Amniotic epithelial cell (primary cell): ENCODE measurements at regions not wholly inside any gene's neighbourhood (a gene's known extent, or its start where the extent isn't known, plus 50 kb on each side); places are given as distances from the start of the nearest gene placed in this dataset.

Experiments
- DNase-seq: peaks from one replicate; pipeline ENCODE4 v3.0.0-alpha.2; 2010; ENCODE audit warnings: low read depth

DNA sequence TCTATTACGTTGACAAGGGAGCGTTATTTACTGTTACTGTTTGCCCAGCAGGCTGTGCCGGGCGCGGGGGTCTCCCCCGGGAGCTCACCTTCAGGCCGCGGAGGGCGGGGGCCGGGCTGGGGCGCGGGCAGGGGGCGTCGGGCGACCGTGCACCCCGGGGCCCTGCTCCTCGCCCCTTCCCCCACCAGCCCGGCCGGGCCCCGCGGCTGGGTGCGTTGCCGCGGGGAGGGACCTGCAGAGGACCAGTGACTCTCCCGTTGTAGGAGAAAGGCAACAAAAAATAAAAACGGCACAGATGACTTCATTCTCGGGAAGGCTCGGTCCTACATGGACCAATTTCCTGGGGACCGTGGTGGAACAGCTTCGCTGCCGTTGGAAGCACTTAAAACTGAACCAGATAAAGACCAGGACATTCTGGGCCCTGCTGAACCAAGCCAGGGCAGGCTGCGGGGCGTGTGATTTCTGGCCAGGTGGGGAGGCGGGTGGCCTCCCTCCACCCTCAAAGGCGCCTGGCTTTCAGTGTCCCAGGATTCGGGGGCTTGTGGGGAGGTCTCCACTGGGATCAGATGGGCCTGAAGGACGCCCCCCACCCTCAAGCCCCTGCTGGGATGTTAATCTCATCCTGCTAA, 57.4 kb downstream of the IGLL1 start:
- peak; percentile 22 for DNase-seq

DNA sequence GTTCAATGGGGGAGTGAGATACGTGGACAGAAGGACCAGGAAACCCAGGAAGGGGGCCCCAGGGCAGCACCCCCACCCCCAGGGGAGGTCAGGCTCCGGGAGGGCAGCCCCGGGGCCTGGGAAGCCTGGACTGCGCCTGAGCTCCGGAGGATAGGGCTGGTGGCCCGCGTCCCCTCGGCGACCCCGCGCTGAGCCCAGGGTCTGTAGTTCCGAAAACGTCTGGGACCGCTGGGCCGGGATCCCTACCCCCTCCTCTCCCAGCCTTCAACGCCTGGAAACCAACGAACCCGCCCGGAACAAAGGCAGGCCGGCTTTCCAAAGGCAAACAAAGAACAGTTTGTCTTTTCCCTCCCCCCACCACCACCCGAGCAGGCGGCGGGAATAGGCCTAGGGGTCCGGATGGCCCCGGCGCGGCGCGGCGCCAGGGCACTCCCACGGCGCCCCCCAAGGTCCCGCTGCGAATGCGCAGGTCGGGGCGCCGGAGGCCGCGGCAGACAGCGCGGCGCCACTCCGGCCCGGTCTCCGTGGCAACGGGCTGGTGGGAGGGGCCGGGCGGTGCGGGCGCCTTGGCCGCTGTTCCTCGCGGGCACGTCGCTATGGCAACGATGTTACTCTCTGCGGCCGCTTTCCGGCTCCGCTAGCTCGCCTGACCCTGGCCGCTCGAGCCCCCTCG, 58.5 kb downstream of the IGLL1 start:
- peak; percentile 93 for DNase-seq

DNA sequence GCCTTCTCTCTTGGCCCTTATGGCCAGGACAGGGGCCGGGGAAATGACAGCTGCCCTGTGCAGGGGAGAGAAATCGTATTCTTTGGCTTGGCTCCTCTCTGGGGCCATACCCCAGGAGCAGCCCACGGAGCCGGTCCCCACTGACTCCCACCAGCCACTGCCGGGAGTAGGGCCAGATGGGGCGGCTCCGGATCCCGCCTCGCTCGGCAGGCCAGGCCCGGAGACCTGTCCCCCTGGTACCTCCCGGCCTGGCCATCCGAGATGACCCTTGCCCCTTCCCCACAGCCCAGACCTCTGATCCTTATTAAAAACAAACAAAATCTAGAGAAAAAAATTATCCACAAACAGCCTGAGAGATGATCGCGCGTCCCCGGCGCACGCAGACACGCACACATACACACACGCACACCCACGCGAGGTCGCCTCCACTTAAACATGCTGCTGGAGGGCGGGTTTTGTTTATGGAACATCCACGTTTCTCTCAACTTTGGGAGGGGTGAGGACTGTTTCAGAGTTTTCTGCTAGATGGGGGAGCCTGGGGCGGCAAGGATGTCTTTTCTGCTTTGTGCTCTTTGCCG, 59.1 kb downstream of the IGLL1 start:
- peak; percentile 60 for DNase-seq

DNA sequence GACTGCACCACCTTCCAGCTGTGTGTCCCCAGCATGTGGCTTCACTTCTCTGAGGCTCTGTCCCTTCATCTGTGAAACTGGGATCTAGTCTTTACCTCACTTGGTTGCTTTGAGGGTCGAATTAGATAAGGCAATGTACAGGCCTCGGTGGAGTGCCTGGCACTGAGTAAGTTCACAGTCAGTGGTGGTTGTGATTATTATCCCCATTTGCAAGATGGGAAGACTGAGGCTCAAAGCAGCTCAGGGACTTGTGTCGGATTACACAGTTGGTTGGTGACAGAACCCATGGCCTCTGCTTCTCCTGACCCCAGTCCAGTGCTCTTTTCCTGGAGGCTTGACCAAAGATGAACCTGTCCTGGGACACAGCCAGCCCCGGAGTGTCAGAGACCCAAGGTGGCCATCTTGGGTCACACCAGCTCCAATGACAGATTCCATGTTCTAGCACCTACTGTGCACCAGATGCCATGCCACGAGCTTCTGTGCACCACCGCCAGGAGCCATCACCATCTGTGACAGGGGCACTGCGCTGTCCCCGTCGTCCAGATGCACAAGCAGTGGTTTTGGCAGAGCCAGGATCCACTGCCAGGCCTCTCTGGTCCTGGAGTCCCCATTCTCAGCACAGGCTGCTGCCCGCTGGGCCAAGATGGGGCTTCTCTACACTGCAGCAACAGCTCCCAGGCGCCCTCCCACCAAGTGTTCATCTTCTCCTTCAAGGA, 60.5 kb downstream of the IGLL1 start:
- no peak for DNase-seq

DNA sequence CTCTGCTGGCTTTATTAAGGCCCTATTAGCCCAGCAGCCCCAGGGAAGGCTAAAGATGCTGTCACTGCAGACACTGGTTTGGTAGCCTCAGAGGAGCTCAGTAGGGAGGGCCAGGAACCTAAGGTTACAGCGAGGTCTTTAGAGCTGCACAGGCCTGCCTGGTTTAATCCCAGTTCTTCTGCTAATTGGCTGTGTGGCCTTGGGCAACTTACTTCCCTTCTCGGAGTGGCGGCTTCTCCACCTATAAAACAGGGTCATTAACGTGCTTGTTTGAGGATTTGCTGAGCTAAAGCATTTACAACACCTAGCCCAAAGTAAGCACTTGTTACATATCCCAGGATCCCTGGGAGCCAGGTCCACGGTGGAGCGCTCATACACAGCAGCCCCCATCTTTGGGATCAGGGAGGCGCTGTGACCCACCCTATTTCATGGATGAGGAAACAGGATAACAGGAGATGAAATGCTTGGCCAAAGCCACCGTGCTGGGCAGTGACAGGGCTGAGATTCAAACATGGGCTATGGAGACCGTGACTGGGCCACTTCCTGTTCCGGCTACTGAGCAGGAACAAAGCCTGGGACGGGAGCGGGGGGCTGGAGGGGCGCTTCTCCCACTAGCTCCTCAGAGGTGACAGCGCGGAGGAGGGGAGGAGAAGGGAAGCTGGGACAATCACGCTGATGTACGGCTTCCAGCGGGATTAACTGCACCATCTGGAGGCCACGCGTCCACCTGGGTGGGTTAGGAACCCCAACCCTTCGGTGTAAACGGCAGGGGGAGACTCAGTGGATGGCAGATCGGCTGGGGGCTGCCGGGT, 61.5 kb downstream of the IGLL1 start:
- no peak for DNase-seq

DNA sequence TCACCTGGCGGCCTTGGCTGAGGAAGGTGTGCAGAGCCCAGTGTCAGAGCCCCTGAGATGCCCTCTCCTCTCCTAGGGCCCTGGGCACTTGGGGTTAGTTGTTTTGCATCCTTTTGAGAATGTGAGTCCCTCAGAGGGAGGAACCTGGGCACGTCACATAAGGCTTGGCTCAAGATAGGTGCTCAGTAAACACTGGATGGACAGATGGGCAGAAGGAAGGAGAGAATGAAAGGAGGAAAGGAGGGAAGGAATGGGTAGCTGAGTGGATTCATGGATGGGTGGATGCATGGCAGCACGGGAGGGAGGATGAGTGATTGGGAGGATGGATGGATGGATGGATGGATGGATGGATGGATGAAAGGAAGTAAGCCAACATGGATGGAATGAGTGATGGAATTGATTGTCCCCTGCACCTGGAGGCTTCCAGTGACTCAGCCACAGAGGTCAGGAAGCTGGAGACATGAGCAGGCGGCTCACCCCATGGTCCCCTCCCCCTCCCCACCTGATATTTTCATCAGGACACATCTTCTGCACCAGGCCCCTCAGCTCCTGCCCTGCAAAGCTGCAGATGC, 62.2 kb downstream of the IGLL1 start:
- DNase-seq = no peak

DNA sequence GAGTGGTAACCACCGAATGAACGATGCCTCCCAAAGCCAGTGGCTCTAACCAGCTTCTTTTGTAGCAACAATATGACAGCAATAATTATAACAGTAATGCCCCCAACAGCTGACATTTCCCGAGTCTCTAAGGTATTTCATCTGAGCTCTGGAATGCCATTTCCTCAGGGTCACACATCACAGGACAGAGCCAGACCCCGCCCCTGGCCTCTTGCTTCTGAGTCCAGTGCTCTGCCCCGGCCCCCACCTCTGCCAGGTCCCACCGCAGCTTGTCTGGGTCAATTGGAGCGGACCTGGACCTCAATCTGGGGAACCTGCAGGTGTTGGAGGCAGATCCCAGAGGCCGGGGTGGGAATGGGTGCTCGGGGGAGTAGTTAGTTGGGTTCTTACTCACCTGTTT, 63.8 kb downstream of the IGLL1 start:
- DNase-seq = no peak

DNA sequence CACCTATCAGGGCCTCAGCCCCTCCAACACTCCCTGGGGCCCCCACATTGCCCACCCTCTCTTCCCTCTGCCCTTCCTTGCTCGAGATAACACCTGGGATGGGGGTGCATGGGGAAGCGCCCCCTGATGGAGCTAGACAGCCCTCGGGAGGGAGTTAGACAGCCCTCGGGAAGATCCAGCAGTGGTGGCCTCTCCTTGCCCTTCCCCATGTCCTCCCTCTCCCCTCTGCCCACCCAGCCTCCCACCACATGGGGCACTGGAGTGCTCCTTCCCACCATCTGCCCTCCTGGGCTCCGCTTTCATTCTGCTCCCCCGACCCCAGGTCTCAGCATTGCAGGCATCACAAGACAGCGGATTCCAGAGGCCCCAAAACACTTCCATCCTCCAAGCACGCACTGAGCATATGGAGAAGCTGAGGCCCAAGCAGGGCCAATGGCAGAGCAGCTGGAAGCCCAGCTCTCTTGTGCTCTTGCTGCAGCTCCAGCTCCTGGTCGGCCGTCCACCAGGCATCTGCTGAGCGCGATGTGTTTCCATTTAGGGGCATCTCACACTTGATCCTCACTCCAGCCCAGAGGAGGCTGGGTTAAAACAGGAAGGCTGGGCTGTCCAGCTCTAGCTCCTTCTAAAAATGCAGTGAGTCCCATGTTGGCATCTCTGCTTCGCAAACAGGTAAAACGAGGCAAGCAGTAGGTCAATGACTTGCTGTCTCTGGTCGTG, 65.6 kb downstream of the IGLL1 start:
- no peak for DNase-seq

DNA sequence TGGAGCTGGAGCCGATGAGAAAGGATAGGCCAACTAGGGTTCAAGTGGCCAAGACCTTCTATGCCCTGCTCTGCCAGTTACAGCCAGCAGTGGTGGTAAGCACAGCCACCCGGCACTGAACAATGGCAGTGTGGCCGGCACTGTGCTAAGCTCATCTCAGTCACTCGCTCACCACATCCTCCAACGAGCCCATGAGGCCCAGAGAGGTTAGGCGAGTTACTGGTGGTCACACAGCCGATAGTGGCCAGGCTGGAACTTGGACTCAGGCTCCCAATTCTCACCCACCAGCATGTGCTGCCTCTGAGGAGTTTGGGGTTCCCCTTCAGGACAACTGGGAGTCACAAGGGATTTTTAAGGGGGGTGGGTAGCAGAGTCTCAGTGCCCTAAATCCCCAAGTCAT, 66.4 kb downstream of the IGLL1 start:
- DNase-seq = no peak

DNA sequence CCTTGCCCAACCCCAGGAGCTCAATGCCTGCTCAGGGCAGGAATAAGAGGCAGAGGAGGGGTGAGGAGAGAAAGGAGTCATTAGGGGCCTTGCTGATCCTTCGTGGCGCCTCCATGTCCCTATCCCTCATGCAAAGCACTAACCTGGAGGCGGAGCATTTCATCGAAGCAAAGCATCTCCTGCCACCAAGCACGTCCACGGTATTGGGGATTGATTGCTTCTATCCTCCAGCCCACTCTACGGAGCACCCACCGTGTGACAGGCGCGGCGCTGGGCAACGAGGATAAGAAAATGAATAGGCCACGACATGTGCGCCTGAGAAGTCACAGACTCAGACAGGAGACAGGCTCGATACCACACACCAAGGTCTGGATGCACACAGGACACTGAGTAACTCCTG, 67.0 kb downstream of the IGLL1 start:
- DNase-seq = no peak

DNA sequence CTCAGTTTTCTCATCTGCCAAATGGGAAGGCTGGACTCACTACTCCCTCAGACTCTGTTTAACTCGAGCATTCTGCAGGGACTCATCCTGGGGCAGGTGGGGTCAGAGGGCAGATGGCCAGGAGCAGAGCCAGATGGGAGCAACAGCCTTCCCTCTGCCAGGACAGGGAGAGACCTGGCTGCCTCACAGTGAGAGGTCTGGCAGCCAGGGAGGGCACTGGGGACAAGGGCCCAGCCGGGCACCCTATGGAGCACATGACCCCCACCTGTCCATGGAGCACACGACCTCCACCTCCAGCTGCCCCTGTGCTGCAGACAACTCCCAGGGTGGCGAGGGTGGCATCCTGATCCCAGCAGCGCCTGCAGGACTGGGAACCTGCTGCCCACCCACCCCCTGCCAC, 67.4 kb downstream of the IGLL1 start:
- DNase-seq = no peak

DNA sequence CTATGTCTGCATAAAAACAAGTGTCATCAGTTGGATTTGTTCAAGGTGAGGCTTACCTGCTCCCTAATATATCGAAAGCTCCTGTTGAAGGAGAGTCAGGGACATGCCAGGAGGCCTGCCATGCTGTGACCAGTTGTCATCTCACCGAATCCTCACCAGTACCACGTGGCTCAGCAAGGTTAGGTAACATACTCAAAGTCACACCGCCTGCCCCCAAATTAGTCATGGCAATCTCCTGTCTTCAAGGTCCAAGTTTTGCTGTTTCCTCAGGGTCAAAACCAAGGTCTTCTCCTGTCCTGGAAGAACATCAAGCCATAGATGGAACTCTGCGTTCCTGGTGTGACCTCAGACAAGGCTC, 67.8 kb downstream of the IGLL1 start:
- no peak for DNase-seq

DNA sequence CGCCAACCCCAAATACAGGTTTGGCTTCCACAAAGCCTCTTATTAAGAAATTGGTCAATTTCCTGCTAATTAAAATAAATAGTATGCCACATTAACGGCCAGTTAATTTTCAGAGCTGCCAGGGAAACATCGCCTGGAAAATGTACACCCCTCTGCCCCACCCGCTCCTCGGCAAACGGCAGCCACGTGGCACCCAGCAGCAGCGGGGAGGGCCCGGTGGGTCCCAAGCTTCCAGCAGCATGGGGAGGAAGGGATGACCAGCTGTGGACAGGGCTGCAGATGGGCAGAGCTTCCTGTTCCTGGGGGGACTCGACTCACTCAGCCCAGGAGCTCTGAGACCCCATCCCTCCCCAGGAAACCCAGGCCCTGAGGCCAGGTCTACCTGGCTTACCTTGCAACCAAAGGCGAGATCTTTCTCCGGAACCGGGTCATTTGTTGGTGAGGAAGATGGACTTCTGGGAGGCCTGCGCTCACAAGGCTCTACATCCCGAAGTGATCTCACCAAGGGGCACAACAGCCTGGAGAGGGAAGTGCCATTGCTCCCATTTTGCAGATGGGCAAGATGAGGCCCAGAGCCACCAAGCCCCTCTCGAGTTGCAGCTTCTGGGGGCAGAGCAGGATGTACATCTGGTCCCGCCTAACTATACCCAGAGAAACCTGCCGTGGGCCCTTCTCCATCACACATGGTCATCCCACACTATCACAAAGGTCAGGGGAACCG, 68.3 kb downstream of the IGLL1 start:
- no peak for DNase-seq

DNA sequence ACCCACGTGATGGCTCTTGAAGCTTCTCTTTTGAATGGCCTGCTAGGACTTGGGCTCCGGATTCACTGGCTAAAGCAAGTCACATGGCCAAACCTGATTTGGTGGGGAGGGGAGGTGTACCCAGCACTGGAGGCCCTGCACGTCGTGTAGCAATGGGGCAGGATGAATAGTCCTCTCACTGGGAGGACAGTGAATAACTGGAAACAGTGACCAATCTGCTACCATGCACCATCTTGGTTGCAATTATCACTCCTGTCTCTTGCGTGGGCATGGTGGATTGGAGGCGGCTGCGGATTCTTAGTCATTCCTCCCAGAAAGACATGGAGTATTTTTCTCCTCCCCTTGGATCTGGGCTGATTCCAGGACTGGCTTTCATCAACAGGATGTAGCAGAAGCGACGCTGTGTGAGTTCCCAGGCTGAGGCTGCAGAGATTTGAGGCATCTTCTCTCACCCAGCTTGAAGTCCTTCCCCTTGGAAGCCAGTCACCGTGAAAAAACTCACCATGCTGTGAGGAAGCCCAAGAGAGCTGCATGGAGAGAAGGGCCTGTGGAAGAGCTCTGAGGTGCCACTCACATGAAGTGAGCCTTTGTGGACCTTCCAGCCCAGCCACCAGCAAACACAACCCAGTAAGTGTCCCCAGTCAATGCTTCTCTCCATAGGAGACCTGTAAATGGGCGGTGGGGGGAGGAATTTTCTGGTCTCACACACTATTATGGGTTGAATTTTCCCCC, 70.4 kb downstream of the IGLL1 start:
- DNase-seq = peak; percentile 98

DNA sequence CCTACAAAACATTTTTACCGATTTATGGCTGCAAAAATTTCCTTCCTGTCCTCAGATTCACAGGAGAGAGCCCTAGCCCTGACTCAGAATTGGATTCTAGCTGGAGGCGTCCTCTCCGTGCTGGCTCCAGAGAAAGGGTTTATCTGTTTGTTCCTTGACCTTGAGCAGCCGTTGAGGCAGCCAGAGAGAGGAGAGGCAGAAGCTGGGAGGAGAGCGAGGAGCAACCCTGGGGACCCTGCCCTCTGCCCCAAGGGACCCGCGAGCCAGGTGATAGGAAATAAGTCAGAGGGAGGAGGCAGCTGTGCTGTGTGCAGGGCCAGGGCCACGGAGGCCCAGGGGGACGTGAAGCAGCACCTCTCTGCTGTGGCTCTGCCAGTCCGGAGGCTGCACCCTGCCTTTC, 75.6 kb downstream of the IGLL1 start:
- peak; percentile 56 for DNase-seq

DNA sequence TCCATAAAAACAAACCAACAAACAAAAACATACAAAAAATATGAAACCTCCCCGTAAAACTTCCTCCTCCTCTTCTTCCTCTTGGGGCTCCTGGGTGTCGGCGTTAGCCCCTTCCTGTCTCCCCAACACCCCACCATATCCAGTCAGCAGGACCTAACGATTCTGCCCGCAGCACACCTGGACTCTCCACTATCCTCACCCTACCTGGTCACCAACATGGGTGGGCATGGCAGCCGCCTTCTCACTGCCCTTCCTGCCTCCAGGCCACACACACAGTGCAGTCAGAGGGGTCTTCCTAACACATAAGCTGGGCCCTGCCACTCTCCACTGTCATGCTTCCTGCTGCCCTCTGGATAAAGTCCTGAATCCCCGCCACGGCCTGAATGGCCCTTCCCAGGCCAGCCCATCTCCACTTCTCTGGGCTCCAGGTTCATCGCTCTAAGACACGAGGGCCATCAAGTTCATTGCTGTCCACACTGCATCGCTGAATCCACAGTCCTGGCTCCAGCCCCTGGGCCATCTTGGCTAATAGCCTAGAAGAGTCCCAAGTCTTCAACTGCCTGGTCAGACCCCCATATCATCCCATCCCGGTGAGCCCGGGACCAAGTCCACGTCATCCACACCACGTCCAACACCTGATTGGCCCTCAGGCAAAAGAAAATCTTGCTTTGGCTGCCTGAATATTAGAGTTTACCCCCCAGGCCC, 76.2 kb downstream of the IGLL1 start:
- no peak for DNase-seq

DNA sequence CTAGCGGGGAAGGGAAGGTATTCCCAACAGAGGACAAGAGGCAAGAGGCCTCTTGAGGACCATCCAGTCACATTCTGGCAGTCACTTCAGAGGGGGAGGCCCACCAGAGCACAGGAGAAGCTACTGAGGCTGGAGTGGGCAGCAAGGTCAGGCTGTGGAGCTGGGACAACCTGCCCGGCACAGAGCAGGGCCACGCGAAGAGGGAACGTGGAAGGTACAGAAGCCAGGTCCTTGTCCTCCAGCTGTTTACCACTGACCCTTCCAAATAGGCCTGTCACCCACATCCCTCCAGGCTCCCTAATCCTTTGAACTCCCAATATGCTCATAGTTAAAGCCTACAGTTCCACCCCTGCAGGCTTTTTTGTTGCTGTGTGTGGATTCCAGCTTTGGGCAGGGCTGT, 76.9 kb downstream of the IGLL1 start:
- DNase-seq = no peak

DNA sequence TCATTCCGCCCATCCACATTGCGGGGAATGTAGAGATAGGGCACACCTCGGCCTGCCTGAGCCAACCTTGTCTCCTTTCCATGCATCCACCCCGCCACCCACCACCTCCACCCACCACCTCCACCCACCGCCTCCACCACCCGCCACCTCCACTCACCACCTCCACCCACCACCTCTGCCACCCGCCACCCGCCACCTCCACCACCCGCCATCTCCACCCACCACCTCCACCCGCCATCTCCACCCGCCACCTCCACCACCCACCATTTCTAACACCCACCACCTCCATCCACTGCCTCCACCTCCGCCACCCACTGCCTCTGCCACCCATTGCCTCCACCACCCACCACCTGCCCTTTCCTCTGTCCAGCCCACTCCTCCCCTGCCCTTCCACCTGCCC, 78.4 kb downstream of the IGLL1 start:
- DNase-seq = no peak

DNA sequence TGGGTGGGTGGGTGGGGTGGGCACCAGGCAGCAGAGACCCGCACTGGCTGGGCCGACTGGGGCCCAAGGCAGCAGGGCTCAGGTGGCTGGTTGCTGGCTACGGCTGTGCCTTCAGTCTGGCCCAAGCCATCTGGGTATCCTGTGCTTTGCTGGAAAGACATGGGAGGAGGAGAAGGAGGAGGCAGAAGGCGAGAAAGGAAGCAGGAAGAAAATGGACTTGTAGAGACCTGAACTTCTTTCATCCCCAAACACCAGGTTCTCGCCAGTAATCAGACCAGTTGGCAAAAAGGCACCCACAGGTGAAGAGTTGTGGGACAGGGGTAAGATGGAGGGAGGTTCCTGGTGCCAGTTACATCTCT, 78.8 kb downstream of the IGLL1 start:
- DNase-seq = no peak
